HEK293T (cell line): ENCODE measurements at regions not wholly inside any gene's neighbourhood (a gene's known extent, or its start where the extent isn't known, plus 50 kb on each side); places are given as distances from the start of the nearest gene placed in this dataset.

ENCODE experiments used
- ARNT ChIP-seq: fragments of 450-650 bp; IDR thresholded peaks from 2 replicates; pipeline ENCODE4 v1.6.1; 2017; ENCODE audit warnings: mild to moderate bottlenecking
- ELF4 ChIP-seq: fragments of 450-650 bp; IDR thresholded peaks from 2 replicates; pipeline ENCODE4 v1.6.1; 2017; ENCODE audit warnings: antibody characterized with exemption
- FOXA1 ChIP-seq: fragments of 450-650 bp; IDR thresholded peaks from 2 replicates; pipeline ENCODE4 v1.6.1; 2016; ENCODE audit warnings: mild to moderate bottlenecking
- FOXK2 ChIP-seq: fragments of 450-650 bp; IDR thresholded peaks from 2 replicates; pipeline ENCODE4 v1.6.1; 2016; ENCODE audit warnings: mild to moderate bottlenecking
- FOXM1 ChIP-seq: fragments of 450-650 bp; IDR thresholded peaks from 2 replicates; pipeline ENCODE4 v1.6.1; 2017; ENCODE audit warnings: mild to moderate bottlenecking, borderline replicate concordance
- L3MBTL2 ChIP-seq: fragments of 450-650 bp; conservative IDR thresholded peaks from 2 replicates; pipeline ENCODE4 v1.6.1; 2016; ENCODE audit warnings: mild to moderate bottlenecking
- LEF1 ChIP-seq: fragments of 450-650 bp; IDR thresholded peaks from 2 replicates; pipeline ENCODE4 v1.6.1; 2017; ENCODE audit warnings: mild to moderate bottlenecking, borderline replicate concordance
- NFRKB ChIP-seq: fragments of 450-650 bp; IDR thresholded peaks from 2 replicates; pipeline ENCODE4 v1.6.1; 2016; ENCODE audit warnings: mild to moderate bottlenecking, moderate library complexity
- SP1 ChIP-seq: fragments of 450-650 bp; IDR thresholded peaks from 2 replicates; pipeline ENCODE4 v1.6.1; 2017
- SUZ12 ChIP-seq: fragments of 450-650 bp; IDR thresholded peaks from 2 replicates; pipeline ENCODE4 v1.6.1; 2016; ENCODE audit warnings: mild to moderate bottlenecking
- TF ChIP-seq, protein P1 (sequence below): fragments of 450-650 bp; IDR thresholded peaks from 2 replicates; pipeline ENCODE4 v1.6.1; 2016

DNA sequence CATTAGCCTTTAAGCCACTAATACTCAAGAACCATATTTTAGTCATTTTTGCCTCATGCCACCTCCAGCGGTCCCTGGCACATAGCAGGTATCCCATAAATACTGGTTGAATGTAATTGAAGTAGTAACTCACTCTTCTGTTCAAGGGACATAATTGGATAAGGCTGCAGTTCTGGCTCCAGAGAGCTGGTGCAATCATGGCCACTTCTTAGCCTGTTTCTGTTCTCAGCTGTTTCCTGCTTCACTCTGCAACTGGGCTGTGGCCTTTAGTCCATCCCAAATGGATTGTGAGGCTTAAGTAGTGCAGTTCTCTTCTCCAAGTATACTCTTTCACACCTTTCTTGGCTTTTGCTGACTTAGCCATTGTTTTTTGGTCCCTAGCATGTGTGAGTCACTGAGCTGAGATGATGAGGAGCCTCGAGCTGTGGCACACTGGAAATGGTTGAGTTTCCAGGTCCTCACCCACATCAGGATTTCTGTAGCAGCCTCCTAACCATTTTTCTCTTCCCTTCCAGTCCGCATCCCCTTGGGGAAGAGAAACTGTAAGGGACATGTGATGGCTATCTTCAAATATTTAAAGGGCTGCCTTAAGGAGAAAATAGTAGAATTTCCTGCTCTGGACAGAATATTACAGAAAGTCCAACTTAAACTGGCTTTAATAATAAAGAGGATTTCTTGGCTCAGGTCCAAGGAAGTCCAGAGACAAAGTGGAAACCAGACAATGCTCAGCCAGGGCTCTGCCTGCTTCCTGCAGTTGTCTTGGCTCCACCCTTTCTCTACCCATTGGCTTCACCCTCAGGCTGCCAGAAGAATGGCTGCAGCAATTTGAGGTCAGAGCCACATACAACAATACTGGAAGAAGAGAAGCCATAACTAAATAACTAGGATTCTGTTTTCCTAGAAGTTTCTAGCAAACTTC is 305.4 kb upstream of the ROPN1 start:
- TF ChIP-seq FOXK2, result no peak
- no peak for TF ChIP-seq FOXA1
- no peak for TF ChIP-seq ELF4
- TF ChIP-seq SUZ12, result no peak
- no peak for TF ChIP-seq ARNT
- no peak for TF ChIP-seq FOXM1
- TF ChIP-seq L3MBTL2, result no peak
- TF ChIP-seq, protein P1, sequence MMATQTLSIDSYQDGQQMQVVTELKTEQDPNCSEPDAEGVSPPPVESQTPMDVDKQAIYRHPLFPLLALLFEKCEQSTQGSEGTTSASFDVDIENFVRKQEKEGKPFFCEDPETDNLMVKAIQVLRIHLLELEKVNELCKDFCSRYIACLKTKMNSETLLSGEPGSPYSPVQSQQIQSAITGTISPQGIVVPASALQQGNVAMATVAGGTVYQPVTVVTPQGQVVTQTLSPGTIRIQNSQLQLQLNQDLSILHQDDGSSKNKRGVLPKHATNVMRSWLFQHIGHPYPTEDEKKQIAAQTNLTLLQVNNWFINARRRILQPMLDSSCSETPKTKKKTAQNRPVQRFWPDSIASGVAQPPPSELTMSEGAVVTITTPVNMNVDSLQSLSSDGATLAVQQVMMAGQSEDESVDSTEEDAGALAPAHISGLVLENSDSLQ, result no peak
- TF ChIP-seq SP1, result no peak
- TF ChIP-seq NFRKB, result no peak
- no peak for TF ChIP-seq LEF1
